GM12878 (cell line): ENCODE measurements at regions not wholly inside any gene's neighbourhood (a gene's known extent, or its start where the extent isn't known, plus 50 kb on each side); places are given as distances from the start of the nearest gene placed in this dataset.

Experiments used
- BCL11A ChIP-seq: IDR thresholded peaks from 2 replicates; pipeline ENCODE4 v1.6.1; 2011; ENCODE audit warnings: low read depth, low read length
- CEBPB ChIP-seq, 2 experiments: fragments of 150-350 bp in 1 of 2; IDR thresholded peaks; 2 replicates each; pipeline ENCODE4 v1.6.1; 2012 to 2014; ENCODE audit warnings: low read depth in 2 of 2, low read length in 2 of 2, borderline replicate concordance in 1 of 2, inconsistent platforms in 1 of 2
- CTCF ChIP-seq, 3 experiments: IDR thresholded peaks in 2 of 3; conservative IDR thresholded peaks in 1 of 3; 2 replicates each; pipeline ENCODE4 v1.5.1; 2011; ENCODE audit warnings: low read depth in 3 of 3, low read length in 3 of 3, mild to moderate bottlenecking in 3 of 3, control low read depth in 2 of 3, moderate library complexity in 2 of 3, inconsistent platforms in 1 of 3, mixed read lengths in 1 of 3; ENCODE audit not compliant: control insufficient read depth in 2 of 3, insufficient read depth in 1 of 3; ENCODE audit errors: extremely low read depth in 1 of 3
- EGR1 ChIP-seq, 2 experiments: IDR thresholded peaks; 1 replicate in 1 of 2; 2 replicates in 1 of 2; pipeline ENCODE4 v1.6.1; 2011 to 2012; ENCODE audit warnings: low read depth in 2 of 2, low read length in 2 of 2, borderline replicate concordance in 1 of 2, mild to moderate bottlenecking in 1 of 2, moderate library complexity in 1 of 2
- EZH2 ChIP-seq: IDR thresholded peaks from 2 replicates; pipeline ENCODE4 v1.6.1; 2012; ENCODE audit warnings: low read depth, mild to moderate bottlenecking, control low read depth, inconsistent platforms, low read length, borderline replicate concordance; ENCODE audit not compliant: control insufficient read depth
- MAX ChIP-seq: IDR thresholded peaks from 2 replicates; pipeline ENCODE4 v1.6.1; 2012; ENCODE audit warnings: low read depth, low read length, improper control_type of control experiment
- MXI1 ChIP-seq: fragments of 150-350 bp; IDR thresholded peaks from 2 replicates; pipeline ENCODE4 v1.6.1; 2011; ENCODE audit warnings: low read depth, mild to moderate bottlenecking, inconsistent platforms, low read length, improper control_type of control experiment
- ZZZ3 ChIP-seq: IDR thresholded peaks from 2 replicates; pipeline ENCODE4 v1.6.1; 2011; ENCODE audit warnings: low read depth; ENCODE audit not compliant: control insufficient read depth, insufficient read length

- no peak for TF ChIP-seq CEBPB (IDR thresholded peaks at IDR 0.05; ENCODE audit: borderline replicate concordance in 1 of 2, low read depth in 2 of 2, low read length in 2 of 2)
- no peak for TF ChIP-seq CTCF (IDR thresholded peaks at IDR 0.05 in 2 of 3, conservative IDR thresholded peaks at IDR 0.05 in 1 of 3; ENCODE audit: control insufficient read depth in 2 of 3, extremely low read depth in 1 of 3, insufficient read depth in 1 of 3, low read depth in 3 of 3, low read length in 3 of 3)
- TF ChIP-seq ZZZ3: no peak
- no peak for TF ChIP-seq MAX
- no peak for TF ChIP-seq MXI1
- TF ChIP-seq EZH2: no peak
- TF ChIP-seq BCL11A: no peak
- no peak for TF ChIP-seq EGR1 (IDR thresholded peaks at IDR 0.05; ENCODE audit: borderline replicate concordance in 1 of 2, low read depth in 2 of 2, low read length in 2 of 2)
Measured at GRCh38 chr1:219373616-219373935, 199.9 kb downstream of the LYPLAL1 start.
